GM12874 (cell line): ENCODE measurements at regions not wholly inside any gene's neighbourhood (a gene's known extent, or its start where the extent isn't known, plus 50 kb on each side); places are given as distances from the start of the nearest gene placed in this dataset.

Source experiments
- CTCF ChIP-seq: IDR thresholded peaks from 2 replicates; pipeline ENCODE4 v1.5.1; 2011; ENCODE audit warnings: low read depth, mild to moderate bottlenecking, control low read depth, low read length, moderate library complexity; ENCODE audit not compliant: insufficient read depth

- no peak for TF ChIP-seq CTCF
Measured at GRCh38 chr21:19440792-19441655, 1037.4 kb upstream of the TMPRSS15 start.

- TF ChIP-seq CTCF, result no peak
Measured at GRCh38 chr21:19458295-19458694, 1054.7 kb upstream of the TMPRSS15 start.

- TF ChIP-seq CTCF, result no peak
Measured at GRCh38 chr21:19461481-19462205, 1058.1 kb upstream of the TMPRSS15 start.

GRCh38 chr21:19463966-19464365 is 1060.4 kb upstream of the TMPRSS15 start:
- TF ChIP-seq CTCF, result no peak

- TF ChIP-seq CTCF, result no peak
Measured at GRCh38 chr21:19468991-19469715, 1065.6 kb upstream of the TMPRSS15 start.

GRCh38 chr21:19475525-19475924 is 1071.9 kb upstream of the TMPRSS15 start:
- TF ChIP-seq CTCF, result no peak

- no peak for TF ChIP-seq CTCF
Measured at GRCh38 chr21:19489930-19490329, 1086.3 kb upstream of the TMPRSS15 start.
